PC-9 (cell line): ENCODE measurements at regions not wholly inside any gene's neighbourhood (a gene's known extent, or its start where the extent isn't known, plus 50 kb on each side); places are given as distances from the start of the nearest gene placed in this dataset.

Experiments used
- BruUV-seq: library from RNA; stranded (reverse); fragments of 400-500 nt; replicated peaks from 2 replicates; lab custom pipeline; 2021; lab: Mats Ljungman, UMichigan
- CTCF ChIA-PET: fragments of 300-600 bp; sonication (Branson Sonifier 250); formaldehyde crosslinking; loops from one replicate; lab custom pipeline; 2022; ENCODE audit warnings: antibody characterized with exemption; lab: Charles Lee
- POLR2A ChIA-PET: fragments of 300-600 bp; sonication (Branson Sonifier 250); formaldehyde crosslinking; loops from one replicate; lab custom pipeline; 2022; ENCODE audit warnings: antibody characterized with exemption; ENCODE audit not compliant: unreplicated experiment; lab: Charles Lee
- DNase-seq, 2 experiments: peaks; one replicate each; pipeline versions ENCODE4 v3.0.0 to v3.0.0-alpha.2; 2015 to 2022; ENCODE audit warnings: mixed read lengths in 1 of 2
- H2AFZ ChIP-seq: fragments of 200-600 bp; sonication (generic); 2 replicates; pipeline ENCODE4 v1.8.1; 2017; ENCODE audit warnings: antibody characterized with exemption
- H3F3A ChIP-seq: fragments of 200-600 bp; sonication (generic); 2 replicates; pipeline ENCODE4 v1.8.1; 2017; ENCODE audit warnings: antibody characterized with exemption, mild to moderate bottlenecking, low read depth; ENCODE audit not compliant: insufficient read depth
- H3K27ac ChIP-seq: fragments of 200-600 bp; sonication (generic); 2 replicates; pipeline ENCODE4 v1.6.1; 2016; ENCODE audit warnings: mixed run types
- H3K27me3 ChIP-seq: fragments of 200-600 bp; sonication (generic); 2 replicates; pipeline ENCODE4 v1.6.1; 2016; ENCODE audit warnings: low read depth, mixed run types; ENCODE audit not compliant: insufficient read depth
- H3K36me3 ChIP-seq: fragments of 200-600 bp; sonication (generic); 2 replicates; pipeline ENCODE4 v1.6.1; 2016; ENCODE audit warnings: low read depth, mixed run types
- H3K4me1 ChIP-seq: fragments of 200-600 bp; sonication (generic); replicated peaks from 2 replicates; pipeline ENCODE4 v1.6.1; 2016; ENCODE audit warnings: mixed run types; ENCODE audit not compliant: insufficient read depth
- H3K4me2 ChIP-seq: fragments of 200-600 bp; sonication (generic); 2 replicates; pipeline ENCODE4 v1.6.1; 2017; ENCODE audit warnings: mixed run types
- H3K4me3 ChIP-seq: fragments of 200-600 bp; sonication (generic); 2 replicates; pipeline ENCODE4 v1.6.1; 2016; ENCODE audit warnings: mixed run types
- H3K79me2 ChIP-seq: fragments of 200-600 bp; sonication (generic); 2 replicates; pipeline ENCODE4 v1.6.1; 2017; ENCODE audit warnings: low read depth, mixed run types
- H3K9me2 ChIP-seq: fragments of 200-600 bp; sonication (generic); 2 replicates; pipeline ENCODE4 v1.8.1; 2017; ENCODE audit warnings: mild to moderate bottlenecking; ENCODE audit not compliant: insufficient read depth
- H3K9me3 ChIP-seq: fragments of 200-600 bp; sonication (generic); 2 replicates; pipeline ENCODE4 v1.8.1; 2016; ENCODE audit warnings: low read depth; ENCODE audit not compliant: insufficient read depth
- H4K20me1 ChIP-seq: fragments of 200-600 bp; sonication (generic); 2 replicates; pipeline ENCODE4 v1.8.1; 2017; ENCODE audit not compliant: insufficient read depth
- CTCF ChIP-seq: fragments of 200-600 bp; sonication (generic); conservative IDR thresholded peaks from 2 replicates; pipeline ENCODE4 v1.6.1; 2017; ENCODE audit warnings: mixed run types, antibody characterized with exemption, mild to moderate bottlenecking, moderate library complexity
- EZH2 ChIP-seq: fragments of 200-600 bp; sonication (generic); IDR thresholded peaks from 2 replicates; pipeline ENCODE4 v1.8.0; 2017; ENCODE audit warnings: antibody characterized with exemption, low read depth
- intact Hi-C: fragments of 100-400 bp; cut with micrococcal nuclease; formaldehyde crosslinking; loops from one replicate; pipeline ENCODE4 v1.10.0; 2022; ENCODE audit not compliant: unreplicated experiment

DNA sequence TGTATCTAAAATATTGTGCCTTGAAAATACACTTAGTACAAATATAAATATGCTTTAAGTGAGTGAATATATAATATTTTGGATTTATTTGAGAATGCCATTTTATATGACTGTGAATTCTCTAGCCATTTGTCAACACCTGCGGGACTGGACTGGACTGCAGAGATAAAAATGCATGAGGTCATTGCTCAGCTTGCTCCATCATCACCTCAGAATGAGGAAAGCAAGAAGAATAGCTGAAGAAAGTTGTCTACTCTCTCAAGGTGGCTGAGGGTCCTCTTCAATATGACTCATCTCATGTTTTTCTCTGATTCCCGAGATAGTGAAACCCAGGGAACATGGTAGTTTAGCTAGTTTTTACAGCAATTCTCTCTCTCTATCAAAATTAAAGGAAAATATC is 732.5 kb upstream of the AGA start:
- Histone ChIP-seq H3K27ac (no peak overlapping the region), H3F3A (no peaks in the 10 kb centered on the region), H4K20me1 (no peaks in the 10 kb centered on the region), H3K9me2 (no peaks in the 10 kb centered on the region), H3K9me3 (no peaks in the 10 kb centered on the region), H3K4me2 (no peak overlapping the region), H3K4me3 (no peak overlapping the region), H3K79me2 (no peaks in the 10 kb centered on the region), H3K27me3 (no peaks in the 10 kb centered on the region), H2AFZ (no peak overlapping the region), H3K4me1 (no peaks in the 10 kb centered on the region), H3K36me3 (no peaks in the 10 kb centered on the region)
- TF ChIP-seq EZH2, result no peak
- TF ChIP-seq CTCF, result no peak
- ChIA-PET CTCF (no interaction called here), POLR2A (no interaction called here)
- intact Hi-C loops, result loop anchor here (1.0 kb wide), 1 partner anchor 30 kb away; no protein-coding TSS in a partner anchor
- peak in 1 of 2 experiments; percentile 14 for DNase-seq
- BruUV-seq, result no TSS peak

DNA sequence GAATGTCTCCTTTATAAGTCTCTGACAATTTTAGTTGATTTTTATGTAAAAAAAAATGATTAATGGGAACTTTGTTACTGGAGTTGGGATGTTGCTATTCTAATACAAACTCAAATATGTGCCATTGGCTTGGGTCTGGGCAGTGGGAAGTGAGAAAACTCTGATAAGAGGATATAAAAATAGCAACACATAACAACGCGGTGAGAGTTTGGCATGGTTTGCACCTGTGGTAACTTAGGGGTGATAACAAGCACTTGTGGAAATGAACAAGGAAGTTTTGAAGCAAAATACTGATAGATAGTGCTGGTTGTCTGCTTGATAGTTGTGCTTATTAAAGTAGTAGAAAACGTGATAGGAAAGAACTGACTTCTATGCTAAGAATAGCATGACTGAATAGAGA is 743.3 kb upstream of the AGA start:
- POLR2A ChIA-PET, result no interaction called here
- CTCF ChIA-PET, result no interaction called here

GRCh38 chr4:178192611-178193010 is 750.4 kb upstream of the AGA start:
- Histone ChIP-seq H3K4me3 (no peak overlapping the region), H3K27ac (no peak overlapping the region), H2AFZ (no peak overlapping the region), H3K4me2 (no peak overlapping the region), H3K36me3 (no peaks in the 10 kb centered on the region), H3F3A (no peaks in the 10 kb centered on the region), H3K9me2 (no peaks in the 10 kb centered on the region), H3K79me2 (no peaks in the 10 kb centered on the region), H3K9me3 (no peaks in the 10 kb centered on the region), H3K4me1 (no peaks in the 10 kb centered on the region), H3K27me3 (no peaks in the 10 kb centered on the region), H4K20me1 (no peaks in the 10 kb centered on the region)
- no TSS peak for BruUV-seq
- DNase-seq, result no peak
- POLR2A ChIA-PET, result no interaction called here
- intact Hi-C loops, result no loop called here
- CTCF ChIA-PET, result no interaction called here
- TF ChIP-seq EZH2, result no peak
- TF ChIP-seq CTCF, result no peak

More for the DNA sequence above, 743.3 kb upstream of the AGA start:
- Histone ChIP-seq H3K27ac (no peak overlapping the region), H3K4me3 (no peak overlapping the region), H3K36me3 (no peaks in the 10 kb centered on the region), H3K79me2 (no peaks in the 10 kb centered on the region), H3K9me3 (no peaks in the 10 kb centered on the region), H3K4me1 (no peaks in the 10 kb centered on the region), H3K27me3 (no peaks in the 10 kb centered on the region), H2AFZ (no peak overlapping the region), H3F3A (no peaks in the 10 kb centered on the region), H4K20me1 (no peaks in the 10 kb centered on the region), H3K9me2 (no peaks in the 10 kb centered on the region), H3K4me2 (no peak overlapping the region)
- DNase-seq, result no peak
- intact Hi-C loops, result no loop called here
- BruUV-seq, result no TSS peak
- TF ChIP-seq EZH2, result no peak
- TF ChIP-seq CTCF, result no peak
